Activated CD4-positive, alpha-beta T cell treated with anti-CD3 and anti-CD28 coated beads, Interleukin-2, amount 10 ng/mL, durations not matched to agents 7 days and 5 days (primary cell): ENCODE measurements at regions not wholly inside any gene's neighbourhood (a gene's known extent, or its start where the extent isn't known, plus 50 kb on each side); places are given as distances from the start of the nearest gene placed in this dataset.

Experiments used
- CTCF ChIA-PET: fragments of 350-600 bp; sonication (Branson Sonifier 250); formaldehyde crosslinking; loops from one replicate; lab custom pipeline; 2021; ENCODE audit warnings: antibody characterized with exemption; lab: Charles Lee
- POLR2A ChIA-PET: fragments of 350-600 bp; sonication (Branson Sonifier 250); formaldehyde crosslinking; loops from one replicate; lab custom pipeline; 2021; ENCODE audit warnings: antibody characterized with exemption; lab: Charles Lee
- DNase-seq: peaks from one replicate; pipeline ENCODE4 v3.0.0-alpha.2; 2020
- H3K27ac Mint-ChIP-seq: one replicate; pipeline ENCODE4 v1.8.0; 2021; ENCODE audit warnings: mild to moderate bottlenecking, moderate library complexity, mixed read lengths
- H3K27me3 Mint-ChIP-seq: one replicate; pipeline ENCODE4 v1.8.0; 2021; ENCODE audit warnings: mixed read lengths
- H3K36me3 Mint-ChIP-seq: one replicate; pipeline ENCODE4 v1.8.0; 2021; ENCODE audit warnings: low read depth, mixed read lengths
- H3K4me1 Mint-ChIP-seq: one replicate; pipeline ENCODE4 v1.8.0; 2021; ENCODE audit warnings: mixed read lengths
- H3K4me3 Mint-ChIP-seq: one replicate; pipeline ENCODE4 v1.8.0; 2021; ENCODE audit warnings: mild to moderate bottlenecking, moderate library complexity, mixed read lengths
- H3K9me3 Mint-ChIP-seq: one replicate; pipeline ENCODE4 v1.8.0; 2021; ENCODE audit warnings: mixed read lengths

DNA sequence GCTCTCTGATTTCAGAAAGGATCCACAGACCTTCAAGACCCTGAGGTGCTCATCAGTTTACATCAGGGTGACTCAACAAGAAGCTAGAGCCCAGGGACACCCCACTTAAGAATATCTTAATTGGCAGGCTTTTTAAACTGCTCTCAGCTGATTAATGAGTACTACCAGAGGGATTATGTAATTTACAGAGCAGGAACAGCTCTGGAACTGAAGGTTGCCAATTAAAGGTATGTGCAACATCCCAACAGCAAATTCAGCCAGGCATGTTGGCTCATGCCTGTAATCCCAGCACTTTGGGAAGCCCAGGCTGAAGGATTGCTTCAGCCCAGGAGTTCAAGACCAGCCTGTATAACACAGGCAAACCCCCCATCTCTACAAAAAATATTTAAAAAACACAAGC is 295.7 kb downstream of the SETD4 start:
- POLR2A ChIA-PET, result no interaction called here
- Mint-ChIP-seq H3K27ac (no peak overlapping the region), H3K4me1 (no peaks in the 10 kb centered on the region), H3K27me3 (peaks cover 17% of the 10 kb centered on the region), H3K36me3 (no peaks in the 10 kb centered on the region), H3K9me3 (no peaks in the 10 kb centered on the region), H3K4me3 (no peak overlapping the region)
- CTCF ChIA-PET, result interaction anchor here (0.7 to 1.9 kb wide), 2 partner anchors 10 to 11 kb away, joined by 3 to 5 read pairs; no protein-coding TSS in a partner anchor
- DNase-seq, result no peak

DNA sequence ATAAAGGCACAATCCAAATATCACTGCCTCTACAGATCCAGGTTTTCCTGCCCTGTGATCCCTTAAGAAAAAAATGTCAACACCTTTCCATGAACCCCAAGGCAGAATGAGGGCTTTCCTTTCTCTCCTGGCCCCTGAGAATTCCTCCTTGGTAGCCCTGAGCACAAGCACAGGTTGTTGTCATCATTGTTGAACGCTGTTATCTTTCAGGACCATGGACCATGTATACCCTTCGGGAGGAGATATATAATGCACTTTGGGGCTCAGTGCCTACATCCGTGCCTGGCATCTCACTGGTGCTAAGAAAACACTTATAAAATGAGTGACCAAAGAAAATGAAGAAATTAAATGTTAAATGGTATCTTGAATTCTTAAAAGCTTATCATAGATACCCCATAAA is 296.2 kb downstream of the SETD4 start:
- ChIA-PET POLR2A (no interaction called here), CTCF (interaction anchor here (1.9 kb wide), 1 partner anchor 10 kb away, joined by 5 read pairs; no protein-coding TSS in a partner anchor)
- no peaks in the 10 kb centered on the region for H3K9me3 Mint-ChIP-seq
- peaks cover 22% of the 10 kb centered on the region for H3K27me3 Mint-ChIP-seq
- H3K4me1 Mint-ChIP-seq, result no peaks in the 10 kb centered on the region
- H3K4me3 Mint-ChIP-seq, result no peak overlapping the region
- H3K36me3 Mint-ChIP-seq, result no peaks in the 10 kb centered on the region
- DNase-seq, result no peak
- no peak overlapping the region for H3K27ac Mint-ChIP-seq

DNA sequence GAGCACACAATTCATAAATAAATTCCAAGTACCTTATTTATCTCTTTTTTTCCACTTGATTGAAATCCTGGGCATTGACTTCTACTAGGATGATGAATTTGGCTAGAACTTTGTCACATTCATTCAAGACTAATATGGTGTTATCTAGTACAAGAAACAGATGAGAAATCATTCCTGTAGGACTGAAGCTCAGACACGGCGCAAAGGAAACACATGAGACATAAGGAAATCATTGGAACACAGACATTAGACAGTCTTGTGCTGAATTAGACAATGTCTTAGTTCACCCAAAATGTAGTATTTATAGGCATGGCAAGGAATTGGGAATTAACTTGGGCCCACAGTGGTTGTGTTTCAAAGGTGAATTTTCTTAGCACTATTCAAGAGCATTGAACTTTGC is 305.7 kb downstream of the SETD4 start:
- CTCF ChIA-PET, result interaction anchor here (1.6 kb wide), 1 partner anchor 11 kb away, joined by 5 read pairs; no protein-coding TSS in a partner anchor
- no peak overlapping the region for H3K27ac Mint-ChIP-seq
- H3K4me1 Mint-ChIP-seq, result no peaks in the 10 kb centered on the region
- no peak overlapping the region for H3K4me3 Mint-ChIP-seq
- DNase-seq, result no peak
- POLR2A ChIA-PET, result no interaction called here
- H3K36me3 Mint-ChIP-seq, result no peaks in the 10 kb centered on the region
- H3K27me3 Mint-ChIP-seq, result peaks cover 13% of the 10 kb centered on the region
- H3K9me3 Mint-ChIP-seq, result peaks cover 6% of the 10 kb centered on the region

DNA sequence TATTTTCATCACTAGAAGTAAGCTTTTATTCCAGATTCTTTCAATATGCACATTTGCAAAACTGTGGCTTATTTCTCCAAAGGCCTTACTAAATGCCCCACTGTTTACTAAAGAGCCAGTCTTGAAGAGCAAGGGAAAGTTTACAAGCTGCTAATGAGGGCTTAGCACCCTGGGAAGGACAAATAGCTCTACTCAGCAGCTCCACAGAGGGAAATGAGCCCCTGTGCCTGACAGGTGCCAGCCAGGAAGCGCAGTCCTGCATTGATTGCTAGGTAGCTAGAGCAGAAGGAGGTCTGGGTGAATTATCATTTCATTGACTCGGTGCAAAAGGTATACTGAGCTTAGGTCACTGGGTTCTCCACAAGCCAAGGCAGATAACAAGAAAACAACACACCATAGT is 307.0 kb downstream of the SETD4 start:
- POLR2A ChIA-PET, result no interaction called here
- no peak for DNase-seq
- Mint-ChIP-seq H3K36me3 (no peaks in the 10 kb centered on the region), H3K9me3 (peaks cover 6% of the 10 kb centered on the region), H3K4me1 (no peaks in the 10 kb centered on the region), H3K27ac (no peak overlapping the region), H3K27me3 (peaks cover 6% of the 10 kb centered on the region), H3K4me3 (no peak overlapping the region)
- CTCF ChIA-PET, result interaction anchor here (1.6 kb wide), 1 partner anchor 12 kb away, joined by 5 read pairs; no protein-coding TSS in a partner anchor

DNA sequence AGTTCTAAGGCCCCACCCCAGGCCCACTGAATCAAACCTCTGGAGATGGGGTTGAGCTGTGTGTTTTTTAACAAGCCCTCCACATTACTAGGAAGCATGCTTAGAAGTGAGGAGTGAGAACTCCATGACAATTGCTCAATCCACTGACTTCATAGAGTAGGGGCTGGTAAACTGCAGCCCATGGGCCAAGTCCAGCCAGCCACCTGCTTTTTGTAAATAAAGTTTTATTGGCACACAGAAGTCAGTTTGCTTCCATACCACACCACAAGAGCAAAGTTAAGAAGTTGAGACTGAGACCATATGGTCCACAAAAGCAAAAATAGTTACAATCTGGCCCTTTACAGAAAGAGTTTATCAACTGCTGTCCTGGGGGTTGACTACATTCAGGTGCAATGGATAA is 309.2 kb downstream of the SETD4 start:
- Mint-ChIP-seq H3K4me3 (no peak overlapping the region), H3K27ac (no peak overlapping the region), H3K9me3 (peaks cover 6% of the 10 kb centered on the region), H3K36me3 (no peaks in the 10 kb centered on the region), H3K4me1 (no peaks in the 10 kb centered on the region), H3K27me3 (peaks cover 6% of the 10 kb centered on the region)
- POLR2A ChIA-PET, result no interaction called here
- DNase-seq, result no peak
- CTCF ChIA-PET, result no interaction called here

DNA sequence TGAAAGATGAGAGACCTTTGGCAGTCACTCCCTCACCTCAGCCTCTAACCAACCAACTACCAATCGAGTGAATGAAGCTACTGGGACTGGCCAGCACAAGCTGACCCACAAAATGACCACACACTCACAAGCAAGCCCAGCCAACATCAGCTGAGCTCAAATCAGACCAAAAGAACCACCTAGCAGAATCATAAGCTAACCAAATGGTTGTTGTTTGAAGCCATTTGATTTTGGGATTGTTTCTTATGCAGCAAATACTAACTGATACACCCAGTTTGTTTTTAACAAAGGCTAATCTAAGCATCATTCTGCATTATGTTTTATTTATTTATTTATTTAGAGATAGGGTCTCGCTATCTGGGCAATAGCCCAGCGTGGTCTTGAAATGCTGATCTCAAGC is 310.4 kb downstream of the SETD4 start:
- peaks cover 2% of the 10 kb centered on the region for H3K4me1 Mint-ChIP-seq
- peaks cover 6% of the 10 kb centered on the region for H3K27me3 Mint-ChIP-seq
- H3K27ac Mint-ChIP-seq, result no peak overlapping the region
- ChIA-PET POLR2A (no interaction called here), CTCF (no interaction called here)
- no peaks in the 10 kb centered on the region for H3K36me3 Mint-ChIP-seq
- no peak for DNase-seq
- H3K9me3 Mint-ChIP-seq, result peaks cover 6% of the 10 kb centered on the region
- H3K4me3 Mint-ChIP-seq, result no peak overlapping the region

DNA sequence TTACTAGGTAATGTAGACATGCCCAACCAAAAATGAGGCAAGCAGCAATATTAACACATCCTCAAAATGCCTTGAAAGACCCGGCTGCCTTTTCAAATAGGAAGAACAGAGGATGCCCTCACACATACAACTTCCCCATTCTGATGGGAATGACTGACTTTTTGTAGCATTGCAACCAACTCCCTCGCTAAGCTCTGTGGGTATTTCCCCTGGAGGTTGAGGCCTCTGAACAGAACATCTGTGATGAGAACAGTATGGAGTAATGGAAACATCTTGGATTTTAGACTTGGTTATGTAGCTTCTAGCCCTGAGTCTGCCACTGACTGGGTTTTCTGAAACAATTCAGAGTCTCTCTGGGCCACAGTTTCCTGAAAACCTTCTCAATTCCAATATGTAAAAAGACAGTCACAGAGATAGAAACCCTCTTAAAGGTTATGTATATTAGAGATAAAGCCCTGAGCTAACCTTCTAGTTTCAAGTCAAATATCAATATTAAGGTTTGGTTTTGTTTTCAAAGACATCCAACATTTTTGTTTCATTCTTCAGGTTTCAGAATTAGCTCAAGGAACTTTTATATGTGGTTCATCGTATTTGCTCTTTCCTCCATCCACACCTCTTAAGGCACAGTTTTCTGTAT is 311.5 kb downstream of the SETD4 start:
- Mint-ChIP-seq H3K27ac (no peak overlapping the region), H3K27me3 (peaks cover 9% of the 10 kb centered on the region), H3K9me3 (peaks cover 6% of the 10 kb centered on the region), H3K36me3 (no peaks in the 10 kb centered on the region), H3K4me1 (peaks cover 2% of the 10 kb centered on the region), H3K4me3 (no peak overlapping the region)
- ChIA-PET POLR2A (no interaction called here), CTCF (interaction anchor here (1.7 kb wide), 1 partner anchor 22 kb away, joined by 6 read pairs; no protein-coding TSS in a partner anchor)
- DNase-seq, result no peak

DNA sequence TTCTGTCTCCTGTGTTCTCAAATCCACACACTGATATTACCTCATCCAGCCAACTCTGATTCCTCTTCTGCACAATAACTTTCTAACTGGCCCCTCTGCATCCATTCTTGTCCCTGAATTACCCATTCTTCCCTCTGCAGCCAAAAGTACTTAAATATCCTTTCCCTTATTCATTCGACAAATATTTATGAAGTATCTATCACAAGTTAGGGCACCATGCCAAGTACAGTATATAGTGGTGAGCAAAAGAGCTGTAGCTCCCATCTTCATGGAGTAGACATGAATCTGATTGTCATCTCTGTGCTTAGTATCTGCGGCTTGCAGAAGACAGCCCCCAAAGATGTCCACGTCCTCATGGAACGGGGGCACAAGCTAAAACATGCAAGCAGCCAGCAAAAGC is 316.8 kb downstream of the SETD4 start:
- no peak for DNase-seq
- Mint-ChIP-seq H3K36me3 (no peaks in the 10 kb centered on the region), H3K27me3 (peaks cover 5% of the 10 kb centered on the region), H3K27ac (no peak overlapping the region), H3K9me3 (no peaks in the 10 kb centered on the region), H3K4me3 (no peak overlapping the region), H3K4me1 (peaks cover 2% of the 10 kb centered on the region)
- ChIA-PET POLR2A (interaction anchor here (0.6 kb wide), 1 partner anchor 330 kb away, joined by 3 read pairs; no protein-coding TSS in a partner anchor), CTCF (no interaction called here)

DNA sequence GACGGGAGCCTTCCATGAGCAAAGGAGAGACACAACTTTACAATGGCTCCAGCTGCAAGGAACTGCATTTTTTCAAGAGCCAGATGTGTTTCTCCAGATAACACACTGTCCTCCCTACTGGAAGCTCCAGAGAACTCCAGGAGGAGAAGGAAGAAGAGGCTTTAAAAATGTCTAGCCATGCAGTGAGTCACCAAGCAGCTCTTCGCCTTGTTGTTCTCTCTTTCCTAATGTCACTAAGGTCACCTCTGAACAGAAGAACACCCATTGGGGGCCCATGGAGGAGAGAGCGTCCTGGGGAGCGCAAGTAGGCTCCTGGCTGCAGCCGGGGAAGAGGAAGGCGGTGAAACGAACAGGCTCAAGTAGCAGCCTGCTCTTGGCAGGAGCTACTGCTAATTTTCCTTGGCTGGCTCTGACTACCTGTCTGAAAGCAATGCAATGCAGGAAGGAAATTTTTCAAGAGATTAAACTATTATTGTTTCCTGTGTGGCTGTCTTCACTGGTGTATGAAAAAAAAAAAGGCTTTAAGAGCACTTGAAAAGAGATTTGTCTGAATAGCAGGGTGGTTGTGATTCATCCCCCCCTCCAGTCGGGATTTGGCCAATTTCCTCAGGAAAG is 321.9 kb downstream of the SETD4 start:
- no peaks in the 10 kb centered on the region for H3K4me1 Mint-ChIP-seq
- ChIA-PET POLR2A (no interaction called here), CTCF (no interaction called here)
- H3K27me3 Mint-ChIP-seq, result peaks cover 3% of the 10 kb centered on the region
- H3K9me3 Mint-ChIP-seq, result no peaks in the 10 kb centered on the region
- DNase-seq, result no peak
- H3K4me3 Mint-ChIP-seq, result no peak overlapping the region
- no peaks in the 10 kb centered on the region for H3K36me3 Mint-ChIP-seq
- no peak overlapping the region for H3K27ac Mint-ChIP-seq

DNA sequence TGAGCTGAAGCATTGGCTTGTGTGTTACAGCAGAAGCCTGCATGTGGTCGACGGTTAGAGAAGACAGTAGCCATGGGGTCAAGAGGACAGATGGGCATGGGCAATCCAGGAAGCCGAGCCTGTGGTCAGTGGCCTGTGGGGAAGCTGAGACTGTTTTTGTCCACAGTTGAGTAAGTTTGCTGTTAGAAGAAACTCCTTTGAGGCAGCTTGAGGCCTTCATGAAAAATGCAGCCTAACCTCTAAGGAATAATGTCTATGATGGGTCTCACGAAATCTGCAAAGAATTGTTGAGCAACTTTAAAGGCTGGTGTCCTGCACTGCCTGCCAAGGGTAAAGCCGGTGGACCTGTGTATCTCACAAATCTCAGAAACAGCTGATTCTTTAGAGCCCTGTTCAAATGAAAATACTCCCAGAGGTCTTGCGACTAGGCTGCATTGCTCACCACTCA is 322.4 kb downstream of the SETD4 start:
- DNase-seq, result no peak
- ChIA-PET POLR2A (no interaction called here), CTCF (interaction anchor here (0.9 to 1.2 kb wide), 2 partner anchors 8 to 10 kb away, joined by 3 read pairs; no protein-coding TSS in a partner anchor)
- H3K27me3 Mint-ChIP-seq, result peaks cover 3% of the 10 kb centered on the region
- H3K36me3 Mint-ChIP-seq, result no peaks in the 10 kb centered on the region
- H3K27ac Mint-ChIP-seq, result no peak overlapping the region
- no peak overlapping the region for H3K4me3 Mint-ChIP-seq
- no peaks in the 10 kb centered on the region for H3K9me3 Mint-ChIP-seq
- no peaks in the 10 kb centered on the region for H3K4me1 Mint-ChIP-seq

DNA sequence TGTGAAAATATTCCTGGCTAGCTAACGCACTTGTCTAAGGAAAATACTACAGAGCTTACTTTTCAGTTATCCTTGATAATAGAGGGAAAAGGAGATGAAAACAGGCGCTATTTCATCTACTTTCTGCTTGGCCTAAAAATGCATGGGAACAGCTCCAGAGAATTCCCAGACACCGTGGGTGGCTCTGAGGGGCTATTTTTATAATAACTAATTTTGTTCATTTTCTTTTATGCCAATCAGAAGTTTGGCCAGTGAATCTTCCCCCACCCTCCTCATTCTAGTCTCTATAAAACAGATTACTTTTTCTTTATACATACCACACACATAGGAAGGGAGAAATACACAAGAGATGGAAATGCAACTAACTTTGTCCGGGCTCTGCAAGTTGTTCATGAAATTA is 322.9 kb downstream of the SETD4 start:
- CTCF ChIA-PET, result interaction anchor here (0.9 to 1.2 kb wide), 2 partner anchors 9 to 10 kb away, joined by 3 read pairs; no protein-coding TSS in a partner anchor
- Mint-ChIP-seq H3K36me3 (no peaks in the 10 kb centered on the region), H3K4me3 (no peak overlapping the region), H3K9me3 (no peaks in the 10 kb centered on the region), H3K27ac (no peak overlapping the region), H3K27me3 (peaks cover 3% of the 10 kb centered on the region), H3K4me1 (no peaks in the 10 kb centered on the region)
- DNase-seq, result no peak
- POLR2A ChIA-PET, result no interaction called here

DNA sequence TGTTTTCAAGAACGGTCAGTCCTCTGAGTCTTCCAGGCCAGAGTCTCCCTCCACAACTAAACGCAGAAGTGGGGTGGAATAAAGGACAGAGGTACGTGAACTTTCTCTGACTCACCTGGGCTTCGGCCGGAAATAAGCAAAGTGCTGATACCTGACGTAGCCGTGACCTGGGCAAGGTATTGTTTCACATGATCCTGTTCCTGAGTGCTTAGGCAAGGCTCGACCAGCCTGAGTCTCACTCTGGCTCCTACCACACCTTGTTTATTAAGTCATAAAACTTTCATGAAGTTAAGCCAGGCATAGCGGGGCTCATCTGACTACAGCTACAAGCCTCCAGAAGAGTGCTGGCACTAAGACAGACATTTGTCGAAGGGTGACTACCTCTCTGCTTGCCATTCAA is 327.5 kb downstream of the SETD4 start:
- H3K4me3 Mint-ChIP-seq, result no peak overlapping the region
- no peak overlapping the region for H3K27ac Mint-ChIP-seq
- no peaks in the 10 kb centered on the region for H3K36me3 Mint-ChIP-seq
- DNase-seq, result no peak
- H3K27me3 Mint-ChIP-seq, result peaks cover 2% of the 10 kb centered on the region
- no peaks in the 10 kb centered on the region for H3K9me3 Mint-ChIP-seq
- CTCF ChIA-PET, result interaction anchor here (0.6 kb wide), 1 partner anchor 107 kb away, joined by 3 read pairs; no protein-coding TSS in a partner anchor
- POLR2A ChIA-PET, result no interaction called here
- no peaks in the 10 kb centered on the region for H3K4me1 Mint-ChIP-seq

DNA sequence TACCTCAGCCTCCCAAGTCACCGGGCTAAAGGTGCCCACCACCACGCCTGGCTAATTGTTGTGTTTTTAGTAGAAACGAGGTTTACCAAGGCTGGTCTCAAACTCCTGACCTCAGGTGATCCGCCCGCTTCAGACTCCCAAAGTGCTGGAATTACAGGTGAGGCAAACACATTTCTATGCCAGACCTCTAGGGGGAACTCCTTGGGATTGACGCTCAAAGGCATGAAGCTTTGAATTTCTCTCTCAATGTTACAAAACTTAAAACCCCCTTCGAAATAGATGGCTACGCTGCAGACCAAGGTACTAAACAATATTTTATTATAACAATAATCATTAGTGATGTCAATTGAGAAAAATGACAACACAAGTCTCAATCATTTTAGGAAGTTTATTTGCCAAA is 330.0 kb downstream of the SETD4 start:
- DNase-seq, result no peak
- Mint-ChIP-seq H3K27ac (no peak overlapping the region), H3K27me3 (peaks cover 7% of the 10 kb centered on the region), H3K9me3 (no peaks in the 10 kb centered on the region), H3K4me3 (no peak overlapping the region), H3K4me1 (no peaks in the 10 kb centered on the region), H3K36me3 (no peaks in the 10 kb centered on the region)
- CTCF ChIA-PET, result no interaction called here
- POLR2A ChIA-PET, result no interaction called here
